ENCODE measurements at regions not wholly inside any gene's neighbourhood (a gene's known extent, or its start where the extent isn't known, plus 50 kb on each side); places are given as distances from the start of the nearest gene placed in this dataset.

DNA sequence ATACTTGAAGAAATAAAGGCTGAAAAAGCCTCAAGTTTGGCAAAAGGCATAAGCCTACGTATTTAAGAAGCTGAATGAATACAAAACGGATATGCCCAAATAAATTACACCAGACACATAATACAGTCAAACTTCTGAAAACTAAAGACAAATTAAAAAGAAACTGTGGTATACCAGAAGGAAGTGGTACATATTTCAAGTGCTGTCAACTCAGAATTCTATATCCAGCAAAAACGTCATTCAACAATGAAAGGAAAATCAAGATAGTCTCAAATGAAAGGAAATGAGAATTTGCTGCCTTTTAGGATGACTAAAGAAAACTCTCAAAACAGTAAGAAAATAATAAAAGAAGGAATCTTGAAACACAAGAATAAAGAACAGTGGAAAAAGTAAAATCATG lies 69.5 kb downstream of the POLR1D start:
- intact Hi-C loops (cut with DNase I), result no loop called here
- 82 to 86% (median 85%) methylated on average over 3 of the region's 3 CpGs for WGBS, 3 donors
- no peak for DNase-seq
- Histone ChIP-seq H3K4me3 (no peak overlapping the region), H3K9me3 (peaks cover 7% of the 10 kb centered on the region), H3K4me1 (no peaks in the 10 kb centered on the region), H3K27ac (no peak overlapping the region), H3K27me3 (ENCODE audit: insufficient read depth in 3 of 3, low read length in 2 of 3) (no peaks in the 10 kb centered on the region), H3K36me3 (ENCODE audit: insufficient read depth in 1 of 2, low read depth in 1 of 2) (no peaks in the 10 kb centered on the region)
- TF ChIP-seq, protein P1, sequence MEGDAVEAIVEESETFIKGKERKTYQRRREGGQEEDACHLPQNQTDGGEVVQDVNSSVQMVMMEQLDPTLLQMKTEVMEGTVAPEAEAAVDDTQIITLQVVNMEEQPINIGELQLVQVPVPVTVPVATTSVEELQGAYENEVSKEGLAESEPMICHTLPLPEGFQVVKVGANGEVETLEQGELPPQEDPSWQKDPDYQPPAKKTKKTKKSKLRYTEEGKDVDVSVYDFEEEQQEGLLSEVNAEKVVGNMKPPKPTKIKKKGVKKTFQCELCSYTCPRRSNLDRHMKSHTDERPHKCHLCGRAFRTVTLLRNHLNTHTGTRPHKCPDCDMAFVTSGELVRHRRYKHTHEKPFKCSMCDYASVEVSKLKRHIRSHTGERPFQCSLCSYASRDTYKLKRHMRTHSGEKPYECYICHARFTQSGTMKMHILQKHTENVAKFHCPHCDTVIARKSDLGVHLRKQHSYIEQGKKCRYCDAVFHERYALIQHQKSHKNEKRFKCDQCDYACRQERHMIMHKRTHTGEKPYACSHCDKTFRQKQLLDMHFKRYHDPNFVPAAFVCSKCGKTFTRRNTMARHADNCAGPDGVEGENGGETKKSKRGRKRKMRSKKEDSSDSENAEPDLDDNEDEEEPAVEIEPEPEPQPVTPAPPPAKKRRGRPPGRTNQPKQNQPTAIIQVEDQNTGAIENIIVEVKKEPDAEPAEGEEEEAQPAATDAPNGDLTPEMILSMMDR (IDR thresholded peaks at IDR 0.05), result no peak
- ATAC-seq, result no peak

DNA sequence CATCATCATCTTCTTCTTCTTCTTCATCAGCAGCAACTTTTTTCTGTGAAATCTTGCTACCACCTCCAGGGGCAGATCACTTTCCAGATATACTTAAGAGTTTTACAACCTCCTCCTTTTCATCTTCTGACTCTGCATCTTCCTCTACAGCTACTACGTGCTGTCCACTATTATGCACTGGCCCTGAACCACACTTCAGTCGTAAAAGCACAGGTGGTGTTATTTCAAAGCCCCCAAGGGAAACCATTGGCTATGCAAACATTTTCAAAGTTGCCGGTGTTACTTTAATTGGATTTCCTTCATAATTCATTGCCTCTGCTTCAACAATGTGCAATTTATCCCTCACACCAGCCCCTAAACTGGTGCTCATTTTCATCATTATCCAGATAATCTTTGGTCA lies 75.0 kb downstream of the POLR1D start:
- no peaks in the 10 kb centered on the region for H3K36me3 ChIP-seq (ENCODE audit: insufficient read depth in 1 of 2, low read depth in 1 of 2)
- H3K4me1 ChIP-seq, result no peaks in the 10 kb centered on the region
- 27 to 35% (median 34%) methylated on average over 3 of the region's 3 CpGs for WGBS, 3 donors
- H3K4me3 ChIP-seq, result no peak overlapping the region
- DNase-seq, result no peak
- peaks cover 0 to 6% (median 0%) of the 10 kb centered on the region in 3 donors for H3K27me3 ChIP-seq (ENCODE audit: insufficient read depth in 3 of 3, low read length in 2 of 3)
- no peak overlapping the region for H3K27ac ChIP-seq
- TF ChIP-seq, protein P1 (IDR thresholded peaks at IDR 0.05), result no peak
- ATAC-seq, result no peak
- H3K9me3 ChIP-seq, result no peaks in the 10 kb centered on the region
- intact Hi-C loops (cut with DNase I), result no loop called here

DNA sequence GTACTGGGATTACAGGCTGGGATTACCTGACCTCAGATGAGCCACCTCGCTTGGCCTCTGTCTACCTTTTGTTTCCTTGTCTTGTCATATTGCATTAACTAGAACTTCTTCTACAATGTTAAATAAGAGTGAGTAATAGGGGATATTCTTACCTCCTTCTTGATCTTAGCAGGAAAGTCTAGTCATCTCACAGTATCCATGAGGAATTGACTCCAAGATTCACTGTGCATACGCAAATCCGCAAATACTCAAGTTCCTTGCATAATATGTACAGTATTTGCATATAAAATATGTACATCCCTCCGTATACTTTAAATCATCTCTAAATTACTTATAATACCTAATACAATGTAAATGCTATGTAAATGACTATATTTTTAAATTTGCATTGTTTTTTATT lies 78.3 kb downstream of the POLR1D start:
- no peak for DNase-seq
- no peak for ATAC-seq
- H3K27ac ChIP-seq, result no peak overlapping the region
- H3K9me3 ChIP-seq, result peaks cover 7% of the 10 kb centered on the region
- WGBS, 3 donors, result 64 to 86% (median 79%) methylated on average over 4 of the region's 4 CpGs
- no peaks in the 10 kb centered on the region for H3K36me3 ChIP-seq (ENCODE audit: insufficient read depth in 1 of 2, low read depth in 1 of 2)
- H3K4me1 ChIP-seq, result no peaks in the 10 kb centered on the region
- intact Hi-C loops (cut with DNase I), result no loop called here
- peaks cover 0 to 6% (median 0%) of the 10 kb centered on the region in 3 donors for H3K27me3 ChIP-seq (ENCODE audit: insufficient read depth in 3 of 3, low read length in 2 of 3)
- TF ChIP-seq, protein P1 (IDR thresholded peaks at IDR 0.05), result no peak
- no peak overlapping the region for H3K4me3 ChIP-seq

DNA sequence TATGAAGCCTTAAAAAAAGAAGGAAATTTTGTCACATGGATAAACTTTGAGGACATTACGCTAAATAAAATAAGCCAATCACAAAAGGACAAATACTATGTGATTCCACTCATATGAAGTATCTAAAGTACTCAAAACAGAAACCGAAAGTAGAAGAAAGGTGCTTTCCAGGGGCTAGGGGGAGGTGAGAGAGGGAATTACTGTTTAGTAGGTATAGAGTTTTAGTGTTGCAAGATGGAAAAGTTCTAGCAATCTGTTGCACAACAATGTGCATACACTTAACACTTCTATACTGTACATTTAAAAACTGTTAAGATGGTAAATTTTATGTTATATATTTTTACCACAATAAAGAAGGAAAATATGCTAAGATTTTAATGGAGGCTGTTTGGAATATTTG lies 83.0 kb downstream of the POLR1D start:
- 81 to 86% (median 82%) methylated on average over 2 of the region's 2 CpGs for WGBS, 3 donors
- ATAC-seq (no peak), DNase-seq (no peak)
- intact Hi-C loops (cut with DNase I), result no loop called here
- Histone ChIP-seq H3K4me3 (no peak overlapping the region), H3K9me3 (peaks cover 12% of the 10 kb centered on the region), H3K27ac (no peak overlapping the region), H3K4me1 (no peaks in the 10 kb centered on the region), H3K27me3 (ENCODE audit: insufficient read depth in 3 of 3, low read length in 2 of 3) (peaks cover 0 to 12% (median 0%) of the 10 kb centered on the region in 3 donors), H3K36me3 (ENCODE audit: insufficient read depth in 1 of 2, low read depth in 1 of 2) (no peaks in the 10 kb centered on the region)
- TF ChIP-seq, protein P1 (IDR thresholded peaks at IDR 0.05), result no peak

DNA sequence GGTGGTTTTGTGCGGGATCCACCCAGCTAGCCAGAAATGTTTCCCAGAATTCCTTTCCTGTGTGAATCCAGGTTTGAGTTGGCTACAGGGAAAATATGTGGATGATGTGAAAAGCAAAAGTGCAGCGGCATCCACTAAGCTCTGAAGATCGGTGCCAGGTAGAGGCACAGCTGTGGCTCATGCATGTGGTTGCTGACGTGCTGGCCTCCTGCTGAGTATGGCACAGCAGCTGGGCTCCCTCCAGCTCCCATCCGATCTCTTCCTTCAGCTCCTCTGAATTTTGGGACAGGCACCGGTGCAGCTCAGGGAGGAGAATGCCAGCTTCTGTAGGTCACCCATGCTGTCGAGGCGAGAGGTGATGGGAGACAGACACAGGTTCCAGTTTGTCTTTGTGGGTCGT lies 84.0 kb upstream of the GSX1 start:
- H3K4me3 ChIP-seq, result no peak overlapping the region
- DNase-seq (no peak), ATAC-seq (no peak)
- 41 to 61% (median 47%) methylated on average over 9 of the region's 9 CpGs for WGBS, 3 donors
- H3K27ac ChIP-seq, result no peak overlapping the region
- no peaks in the 10 kb centered on the region for H3K4me1 ChIP-seq
- no peaks in the 10 kb centered on the region for H3K36me3 ChIP-seq (ENCODE audit: insufficient read depth in 1 of 2, low read depth in 1 of 2)
- TF ChIP-seq, protein P1 (IDR thresholded peaks at IDR 0.05), result no peak
- H3K27me3 ChIP-seq (ENCODE audit: insufficient read depth in 3 of 3, low read length in 2 of 3), result peaks cover 0 to 6% (median 0%) of the 10 kb centered on the region in 3 donors
- H3K9me3 ChIP-seq, result peaks cover 9% of the 10 kb centered on the region
- intact Hi-C loops (cut with DNase I), result no loop called here
